Kidney epithelial cell (primary cell): ENCODE measurements at regions not wholly inside any gene's neighbourhood (a gene's known extent, or its start where the extent isn't known, plus 50 kb on each side); places are given as distances from the start of the nearest gene placed in this dataset.

Experiments used
- DNase-seq: peaks from one replicate; pipeline ENCODE4 v3.0.0-alpha.2; 2010; ENCODE audit warnings: low read depth
- H3K27me3 ChIP-seq: 2 replicates; pipeline ENCODE4 v1.6.0; 2011; ENCODE audit warnings: low read length; ENCODE audit not compliant: control insufficient read depth, insufficient read depth
- H3K36me3 ChIP-seq: 2 replicates; pipeline ENCODE4 v1.5.1; 2011; ENCODE audit warnings: low read length; ENCODE audit not compliant: control insufficient read depth, insufficient read depth
- H3K4me3 ChIP-seq: 2 replicates; pipeline ENCODE4 v1.5.1; 2011; ENCODE audit warnings: low read depth, mild to moderate bottlenecking, control low read depth, low read length
- CTCF ChIP-seq: IDR thresholded peaks from 2 replicates; pipeline ENCODE4 v1.5.1; 2011; ENCODE audit warnings: mild to moderate bottlenecking, moderate library complexity, low read length, control low read depth, inconsistent platforms; ENCODE audit not compliant: insufficient read depth, poor library complexity, severe bottlenecking

- no peak for TF ChIP-seq CTCF
- Histone ChIP-seq H3K27me3 (peaks cover 49% of the 10 kb centered on the region), H3K36me3 (no peaks in the 10 kb centered on the region), H3K4me3 (no peak overlapping the region)
- DNase-seq, result no peak
These were observed 296.7 kb downstream of the TFAP2C start for GRCh38 chr20:56925831-56926170.

GRCh38 chr20:56926501-56926900, 297.4 kb downstream of the TFAP2C start:
- TF ChIP-seq CTCF, result no peak
- H3K27me3 ChIP-seq, result peaks cover 49% of the 10 kb centered on the region
- no peaks in the 10 kb centered on the region for H3K36me3 ChIP-seq
- no peak overlapping the region for H3K4me3 ChIP-seq
- no peak for DNase-seq

GRCh38 chr20:56927127-56927526, 298.0 kb downstream of the TFAP2C start:
- peaks cover 49% of the 10 kb centered on the region for H3K27me3 ChIP-seq
- H3K4me3 ChIP-seq, result no peak overlapping the region
- H3K36me3 ChIP-seq, result no peaks in the 10 kb centered on the region
- DNase-seq, result no peak
- no peak for TF ChIP-seq CTCF

GRCh38 chr20:56928007-56928406, 298.9 kb downstream of the TFAP2C start:
- no peak for DNase-seq
- Histone ChIP-seq H3K27me3 (peaks cover 46% of the 10 kb centered on the region), H3K36me3 (no peaks in the 10 kb centered on the region), H3K4me3 (no peak overlapping the region)
- TF ChIP-seq CTCF, result no peak

- H3K27me3 ChIP-seq, result peaks cover 42% of the 10 kb centered on the region
- DNase-seq, result no peak
- no peak for TF ChIP-seq CTCF
These were observed 300.5 kb downstream of the TFAP2C start for GRCh38 chr20:56929606-56930005.

GRCh38 chr20:56930876-56931275, 301.8 kb downstream of the TFAP2C start:
- no peak overlapping the region for H3K4me3 ChIP-seq
- no peaks in the 10 kb centered on the region for H3K36me3 ChIP-seq
- DNase-seq, result no peak
- no peak for TF ChIP-seq CTCF
- H3K27me3 ChIP-seq, result peaks cover 29% of the 10 kb centered on the region

More at GRCh38 chr20:56929606-56930005, 300.5 kb downstream of the TFAP2C start:
- Histone ChIP-seq H3K36me3 (no peaks in the 10 kb centered on the region), H3K4me3 (no peak overlapping the region)
